Transverse colon (tissue), 4 donors: ENCODE measurements at regions not wholly inside any gene's neighbourhood (a gene's known extent, or its start where the extent isn't known, plus 50 kb on each side); places are given as distances from the start of the nearest gene placed in this dataset.

Experiments used
- CTCF ChIP-seq, 5 experiments: fragments of 200-600 bp in 3 of 5; fragments of 450-650 bp in 2 of 5; sonication (generic) in 3 of 5; IDR thresholded peaks; 1 replicate in 2 of 5; 2 replicates in 3 of 5; pipeline ENCODE4 v1.5.1; 2016 to 2017; ENCODE audit warnings: antibody characterized with exemption in 5 of 5, inconsistent platforms in 3 of 5, mild to moderate bottlenecking in 2 of 5, moderate library complexity in 1 of 5
- EP300 ChIP-seq: sonication (generic); formaldehyde crosslinking; IDR thresholded peaks from one replicate; pipeline ENCODE4 v1.6.1; 2017; ENCODE audit warnings: antibody characterized with exemption, low read depth
- POLR2A ChIP-seq: fragments of 450-650 bp; IDR thresholded peaks from one replicate; pipeline ENCODE4 v1.6.1; 2016; ENCODE audit warnings: antibody characterized with exemption, mild to moderate bottlenecking, moderate library complexity
- POLR2AphosphoS5 ChIP-seq, 3 donors: sonication (generic); formaldehyde crosslinking; IDR thresholded peaks; one replicate each; pipeline ENCODE4 v1.6.1; 2016; ENCODE audit warnings: antibody characterized with exemption in 3 of 3

GRCh38 chr12:88784166-88784565 lies 203.9 kb upstream of the KITLG start:
- no peak for TF ChIP-seq POLR2A
- TF ChIP-seq POLR2AphosphoS5 (IDR thresholded peaks at IDR 0.05): no peak
- TF ChIP-seq CTCF (IDR thresholded peaks at IDR 0.05): no peak
- TF ChIP-seq EP300: no peak
